ENCODE measurements at regions not wholly inside any gene's neighbourhood (a gene's known extent, or its start where the extent isn't known, plus 50 kb on each side); places are given as distances from the start of the nearest gene placed in this dataset.
"Not testable (repeated sequence)": the region's sequence is repeated elsewhere in the genome, so short reads cannot be mapped to it uniquely, and the experiment has no call there.

GRCh38 chr17:45554479-45554878 lies 64.0 kb upstream of the PLEKHM1 start:
- not testable (repeated sequence) for DNase-seq

- DNase-seq, result not testable (repeated sequence)
Observed at GRCh38 chr17:45558821-45559220, 68.3 kb upstream of the PLEKHM1 start.

- not testable (repeated sequence) for DNase-seq
Observed at GRCh38 chr17:45562868-45563267, 72.3 kb upstream of the PLEKHM1 start.

- DNase-seq, result not testable (repeated sequence)
Observed at GRCh38 chr17:45563283-45563682, 72.8 kb upstream of the PLEKHM1 start.

GRCh38 chr17:45568275-45568674 lies 77.8 kb upstream of the PLEKHM1 start:
- not testable (repeated sequence) for DNase-seq

- DNase-seq, result not testable (repeated sequence)
Observed at GRCh38 chr17:45573326-45573725, 82.8 kb upstream of the PLEKHM1 start.

- no peak for DNase-seq
Observed at GRCh38 chr17:45573924-45574770, 83.6 kb upstream of the PLEKHM1 start.

- DNase-seq, result no peak
Observed at GRCh38 chr17:45575126-45575885, 84.8 kb upstream of the PLEKHM1 start.

GRCh38 chr17:45576527-45577307 lies 86.2 kb upstream of the PLEKHM1 start:
- DNase-seq, result not testable (repeated sequence)

- DNase-seq, result no peak
Observed at GRCh38 chr17:45577571-45578279, 87.2 kb upstream of the PLEKHM1 start.

GRCh38 chr17:45578516-45579455 lies 88.3 kb upstream of the PLEKHM1 start:
- no peak for DNase-seq

GRCh38 chr17:45579529-45580495 lies 89.3 kb upstream of the PLEKHM1 start:
- peak; percentile 46 for DNase-seq

GRCh38 chr17:45580924-45581323 lies 90.4 kb upstream of the PLEKHM1 start:
- no peak for DNase-seq

GRCh38 chr17:45581860-45582259 lies 91.3 kb upstream of the PLEKHM1 start:
- DNase-seq, result no peak

GRCh38 chr17:45584092-45585036 lies 93.8 kb upstream of the PLEKHM1 start:
- peak; percentile 99 for DNase-seq

- peak; percentile 93 for DNase-seq
Observed at GRCh38 chr17:45585037-45585733, 94.7 kb upstream of the PLEKHM1 start.

GRCh38 chr17:45585794-45586650 lies 95.5 kb upstream of the PLEKHM1 start:
- peak; percentile 81 for DNase-seq

Measured in right kidney (tissue), 1 donor.